ENCODE measurements at regions not wholly inside any gene's neighbourhood (a gene's known extent, or its start where the extent isn't known, plus 50 kb on each side); places are given as distances from the start of the nearest gene placed in this dataset.

DNA sequence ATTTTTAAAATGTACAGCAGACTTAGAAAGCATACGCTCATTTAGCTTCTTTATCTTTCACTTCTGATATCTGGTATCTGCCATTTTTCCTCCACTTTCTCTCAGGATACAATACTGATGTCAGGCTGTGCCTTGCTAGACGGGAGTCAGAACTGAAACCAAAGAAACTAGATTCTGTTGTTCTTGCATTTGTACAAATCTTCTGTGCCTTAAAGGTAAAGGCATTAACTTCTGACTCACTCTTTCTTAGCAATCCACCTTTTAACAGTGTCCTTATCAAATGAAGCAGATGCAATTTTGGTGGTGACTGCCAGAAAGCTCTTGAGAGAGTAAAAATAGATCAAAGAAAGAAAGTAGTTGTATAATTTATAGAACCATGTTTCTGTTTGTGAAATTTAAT is 370.4 kb downstream of the PCDH20 start:
- TF ChIP-seq, protein P1, sequence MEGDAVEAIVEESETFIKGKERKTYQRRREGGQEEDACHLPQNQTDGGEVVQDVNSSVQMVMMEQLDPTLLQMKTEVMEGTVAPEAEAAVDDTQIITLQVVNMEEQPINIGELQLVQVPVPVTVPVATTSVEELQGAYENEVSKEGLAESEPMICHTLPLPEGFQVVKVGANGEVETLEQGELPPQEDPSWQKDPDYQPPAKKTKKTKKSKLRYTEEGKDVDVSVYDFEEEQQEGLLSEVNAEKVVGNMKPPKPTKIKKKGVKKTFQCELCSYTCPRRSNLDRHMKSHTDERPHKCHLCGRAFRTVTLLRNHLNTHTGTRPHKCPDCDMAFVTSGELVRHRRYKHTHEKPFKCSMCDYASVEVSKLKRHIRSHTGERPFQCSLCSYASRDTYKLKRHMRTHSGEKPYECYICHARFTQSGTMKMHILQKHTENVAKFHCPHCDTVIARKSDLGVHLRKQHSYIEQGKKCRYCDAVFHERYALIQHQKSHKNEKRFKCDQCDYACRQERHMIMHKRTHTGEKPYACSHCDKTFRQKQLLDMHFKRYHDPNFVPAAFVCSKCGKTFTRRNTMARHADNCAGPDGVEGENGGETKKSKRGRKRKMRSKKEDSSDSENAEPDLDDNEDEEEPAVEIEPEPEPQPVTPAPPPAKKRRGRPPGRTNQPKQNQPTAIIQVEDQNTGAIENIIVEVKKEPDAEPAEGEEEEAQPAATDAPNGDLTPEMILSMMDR (IDR thresholded peaks at IDR 0.05), result no peak
- TF ChIP-seq POLR2A (IDR thresholded peaks at IDR 0.05), result no peak
